Transverse colon (tissue), 4 donors: ENCODE measurements at regions not wholly inside any gene's neighbourhood (a gene's known extent, or its start where the extent isn't known, plus 50 kb on each side); places are given as distances from the start of the nearest gene placed in this dataset.

Source experiments
- DNase-seq: peaks from one replicate; pipeline ENCODE4 v3.0.0-alpha.2; 2019
- H3K27ac ChIP-seq, 4 donors: fragments of 200-600 bp; sonication (generic); 2 replicates each; pipeline ENCODE4 v1.5.1; 2016 to 2018; ENCODE audit warnings: inconsistent platforms in 4 of 4
- H3K27me3 ChIP-seq: fragments of 200-600 bp; sonication (generic); 2 replicates; pipeline ENCODE4 v1.5.1; 2017; ENCODE audit warnings: inconsistent platforms
- H3K36me3 ChIP-seq, 4 donors: fragments of 200-600 bp; sonication (generic); 2 replicates each; pipeline ENCODE4 v1.5.1; 2017 to 2019; ENCODE audit warnings: inconsistent platforms in 4 of 4
- H3K4me1 ChIP-seq, 4 donors: fragments of 200-600 bp; sonication (generic); 2 replicates each; pipeline ENCODE4 v1.5.1; 2017 to 2020; ENCODE audit warnings: inconsistent platforms in 4 of 4
- H3K4me3 ChIP-seq, 4 donors: fragments of 200-600 bp; sonication (generic); 1 replicate in 1 of 4; 2 replicates in 3 of 4; pipeline versions ENCODE4 v1.5.1 to v1.6.1; 2017 to 2019; ENCODE audit warnings: inconsistent platforms in 4 of 4
- H3K9me3 ChIP-seq, 2 donors: fragments of 200-600 bp; sonication (generic); 2 replicates each; pipeline ENCODE4 v1.5.1; 2017 to 2019; ENCODE audit warnings: inconsistent platforms in 2 of 2
- CTCF ChIP-seq, 5 experiments: fragments of 200-600 bp in 3 of 5; fragments of 450-650 bp in 2 of 5; sonication (generic) in 3 of 5; IDR thresholded peaks; 1 replicate in 2 of 5; 2 replicates in 3 of 5; pipeline ENCODE4 v1.5.1; 2016 to 2017; ENCODE audit warnings: antibody characterized with exemption in 5 of 5, inconsistent platforms in 3 of 5, mild to moderate bottlenecking in 2 of 5, moderate library complexity in 1 of 5
- EP300 ChIP-seq: sonication (generic); formaldehyde crosslinking; IDR thresholded peaks from one replicate; pipeline ENCODE4 v1.6.1; 2017; ENCODE audit warnings: antibody characterized with exemption, low read depth
- POLR2A ChIP-seq: fragments of 450-650 bp; IDR thresholded peaks from one replicate; pipeline ENCODE4 v1.6.1; 2016; ENCODE audit warnings: antibody characterized with exemption, mild to moderate bottlenecking, moderate library complexity
- POLR2AphosphoS5 ChIP-seq, 3 donors: sonication (generic); formaldehyde crosslinking; IDR thresholded peaks; one replicate each; pipeline ENCODE4 v1.6.1; 2016; ENCODE audit warnings: antibody characterized with exemption in 3 of 3
- WGBS, 2 donors: methylation state at CpG; one replicate each; pipeline ENCODE4 v1.1.5; 2018; ENCODE audit warnings: low coverage in 1 of 2; 5-methylcytosine and 5-hydroxymethylcytosine counted together
- in situ Hi-C, 4 donors: fragments of 200-750 bp; cut with MboI; loops; one replicate each; pipeline versions ENCODE4 v1.15.0 to v1.15.1; 2017; ENCODE audit warnings: low sequenced_read_pairs in 3 of 4, low pct_ligation_motif_present in 1 of 4, low pct_unique_long_range_greater_than_20kb in 1 of 4
- intact Hi-C: fragments of 100-400 bp; cut with DNase I; formaldehyde crosslinking; loops from one replicate; pipeline ENCODE4 v1.15.1; 2023; ENCODE audit warnings: low total_unique reads
- small RNA-seq, 4 donors: library from RNA; depleted of rRNA; stranded (forward); fragments of <200 nt; gene quantifications; one replicate each; pipeline ENCODE3, GENCODE V24; 2016

DNA sequence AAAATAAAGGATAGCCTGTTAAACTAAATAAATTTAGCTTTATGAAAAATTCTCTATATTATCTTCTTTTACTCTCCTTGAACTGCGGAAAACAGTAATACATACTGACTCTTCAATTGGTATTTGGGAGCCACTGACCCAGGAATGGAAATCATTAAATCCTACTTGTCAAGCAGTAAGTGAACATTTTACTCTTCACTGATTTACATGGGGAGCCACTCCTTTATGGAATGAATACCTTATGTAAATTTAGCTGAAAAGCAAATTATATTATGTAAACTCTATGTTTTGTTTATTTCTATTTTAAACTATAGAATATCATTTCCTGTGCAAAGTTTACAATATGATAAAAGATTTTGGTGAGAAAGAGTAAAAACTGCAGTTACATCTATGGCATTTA lies 85.2 kb downstream of the STRADB start:
- Histone ChIP-seq H3K27me3 (no peaks in the 10 kb centered on the region), H3K36me3 (no peaks in the 10 kb centered on the region), H3K4me3 (no peak overlapping the region), H3K27ac (no peak overlapping the region), H3K9me3 (peaks cover 5% of the 10 kb centered on the region in 2 donors), H3K4me1 (no peaks in the 10 kb centered on the region)
- 89 to 92% methylated on average over 1 of the region's 1 CpG for WGBS, 2 donors
- intact Hi-C loops (no loop called here), in situ Hi-C loops (no loop called here)
- no peak for DNase-seq
- no peak for TF ChIP-seq POLR2A
- TF ChIP-seq POLR2AphosphoS5 (IDR thresholded peaks at IDR 0.05): no peak
- no peak for TF ChIP-seq CTCF (IDR thresholded peaks at IDR 0.05)
- TF ChIP-seq EP300: no peak

GRCh38 chr2:201536046-201536445 lies 84.5 kb downstream of the STRADB start:
- DNase-seq: no peak
- TF ChIP-seq POLR2AphosphoS5 (IDR thresholded peaks at IDR 0.05) (no peak), CTCF (IDR thresholded peaks at IDR 0.05) (no peak), POLR2A (no peak), EP300 (no peak)
- 72 to 74% methylated on average over 2 of the region's 2 CpGs for WGBS, 2 donors
- H3K4me1 ChIP-seq: no peaks in the 10 kb centered on the region
- no peak overlapping the region for H3K27ac ChIP-seq
- in situ Hi-C loops: no loop called here
- H3K4me3 ChIP-seq: no peak overlapping the region
- no peaks in the 10 kb centered on the region for H3K27me3 ChIP-seq
- peaks cover 5% of the 10 kb centered on the region in 2 donors for H3K9me3 ChIP-seq
- no peaks in the 10 kb centered on the region for H3K36me3 ChIP-seq
- intact Hi-C loops: no loop called here

GRCh38 chr2:201532686-201533304 lies 81.3 kb downstream of the STRADB start:
- H3K9me3 ChIP-seq: peaks cover 5 to 19% of the 10 kb centered on the region in 2 donors
- no peaks in the 10 kb centered on the region for H3K27me3 ChIP-seq
- no peak overlapping the region for H3K27ac ChIP-seq
- no peaks in the 10 kb centered on the region for H3K36me3 ChIP-seq
- no peaks in the 10 kb centered on the region for H3K4me1 ChIP-seq
- WGBS, 2 donors: 62 to 72% methylated on average over 2 of the region's 2 CpGs
- H3K4me3 ChIP-seq: no peak overlapping the region
- intact Hi-C loops: loop anchor here (5.0 kb wide), 1 partner anchor 800 kb away; no protein-coding TSS in a partner anchor
- in situ Hi-C loops: no loop called here
- DNase-seq: no peak
- no peak for TF ChIP-seq CTCF (IDR thresholded peaks at IDR 0.05)
- TF ChIP-seq POLR2A: no peak
- no peak for TF ChIP-seq POLR2AphosphoS5 (IDR thresholded peaks at IDR 0.05)
- no peak for TF ChIP-seq EP300

Small RNA genes in the stretch of these regions (small RNA-seq; reads per million reads assigned to genes)
- gene MTND4LP16: 0 reads per million in 4 donors
